ENCODE measurements at regions not wholly inside any gene's neighbourhood (a gene's known extent, or its start where the extent isn't known, plus 50 kb on each side); places are given as distances from the start of the nearest gene placed in this dataset.
A peak's percentile ranks its signal among the peaks of the same experiment; 100 is the strongest.

DNA sequence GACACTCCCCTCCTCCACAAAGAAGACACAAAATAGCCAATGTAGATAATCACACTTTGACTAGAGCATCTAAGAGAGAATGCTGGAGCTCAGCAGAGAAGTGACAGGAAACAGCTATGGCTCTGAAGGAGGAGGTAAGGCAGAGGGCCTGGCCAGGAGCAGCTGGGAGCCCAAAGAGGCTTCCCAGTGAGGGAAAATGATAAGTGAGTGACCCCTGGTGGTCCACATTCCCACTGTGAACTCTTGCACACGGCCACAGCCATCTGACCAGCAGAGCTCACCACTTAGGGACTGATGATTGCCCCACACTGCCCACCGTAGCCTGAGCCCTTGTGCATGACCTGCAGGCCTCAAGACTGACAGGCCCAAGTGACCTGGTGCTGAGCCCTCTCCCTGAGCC is 162.7 kb upstream of the GALNTL6 start:
- Histone ChIP-seq H3K9ac (ENCODE audit: low read length) (no peak overlapping the region), H3K4me2 (ENCODE audit: low read length) (no peak overlapping the region), H3K9me3 (ENCODE audit: low read length) (no peaks in the 10 kb centered on the region), H4K20me1 (ENCODE audit: insufficient read depth, low read length) (no peaks in the 10 kb centered on the region), H2AFZ (ENCODE audit: low read length) (no peak overlapping the region), H3K27me3 (ENCODE audit: insufficient read depth, low read length) (no peaks in the 10 kb centered on the region), H3F3A (ENCODE audit: insufficient read depth, low read length) (no peaks in the 10 kb centered on the region), H3K36me3 (ENCODE audit: insufficient read depth, low read length) (no peaks in the 10 kb centered on the region), H3K4me3 (ENCODE audit: low read depth, low read length, poor library complexity, severe bottlenecking) (no peak overlapping the region), H3K4me1 (ENCODE audit: insufficient read depth, low read length, severe bottlenecking) (no peaks in the 10 kb centered on the region), H3K27ac (ENCODE audit: low read depth, low read length, poor library complexity, severe bottlenecking) (no peak overlapping the region), H3K9me2 (ENCODE audit: low read depth, low read length) (no peaks in the 10 kb centered on the region), H3K79me2 (ENCODE audit: insufficient read depth, low read length) (no peaks in the 10 kb centered on the region)
- TF ChIP-seq, protein P1, sequence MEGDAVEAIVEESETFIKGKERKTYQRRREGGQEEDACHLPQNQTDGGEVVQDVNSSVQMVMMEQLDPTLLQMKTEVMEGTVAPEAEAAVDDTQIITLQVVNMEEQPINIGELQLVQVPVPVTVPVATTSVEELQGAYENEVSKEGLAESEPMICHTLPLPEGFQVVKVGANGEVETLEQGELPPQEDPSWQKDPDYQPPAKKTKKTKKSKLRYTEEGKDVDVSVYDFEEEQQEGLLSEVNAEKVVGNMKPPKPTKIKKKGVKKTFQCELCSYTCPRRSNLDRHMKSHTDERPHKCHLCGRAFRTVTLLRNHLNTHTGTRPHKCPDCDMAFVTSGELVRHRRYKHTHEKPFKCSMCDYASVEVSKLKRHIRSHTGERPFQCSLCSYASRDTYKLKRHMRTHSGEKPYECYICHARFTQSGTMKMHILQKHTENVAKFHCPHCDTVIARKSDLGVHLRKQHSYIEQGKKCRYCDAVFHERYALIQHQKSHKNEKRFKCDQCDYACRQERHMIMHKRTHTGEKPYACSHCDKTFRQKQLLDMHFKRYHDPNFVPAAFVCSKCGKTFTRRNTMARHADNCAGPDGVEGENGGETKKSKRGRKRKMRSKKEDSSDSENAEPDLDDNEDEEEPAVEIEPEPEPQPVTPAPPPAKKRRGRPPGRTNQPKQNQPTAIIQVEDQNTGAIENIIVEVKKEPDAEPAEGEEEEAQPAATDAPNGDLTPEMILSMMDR (IDR thresholded peaks at IDR 0.05; ENCODE audit: low read length) = peak; percentile 16; the same call in 1 of the 2 replicates
- no peak for TF ChIP-seq EZH2 (IDR thresholded peaks at IDR 0.05; ENCODE audit: borderline replicate concordance, low read length)

DNA sequence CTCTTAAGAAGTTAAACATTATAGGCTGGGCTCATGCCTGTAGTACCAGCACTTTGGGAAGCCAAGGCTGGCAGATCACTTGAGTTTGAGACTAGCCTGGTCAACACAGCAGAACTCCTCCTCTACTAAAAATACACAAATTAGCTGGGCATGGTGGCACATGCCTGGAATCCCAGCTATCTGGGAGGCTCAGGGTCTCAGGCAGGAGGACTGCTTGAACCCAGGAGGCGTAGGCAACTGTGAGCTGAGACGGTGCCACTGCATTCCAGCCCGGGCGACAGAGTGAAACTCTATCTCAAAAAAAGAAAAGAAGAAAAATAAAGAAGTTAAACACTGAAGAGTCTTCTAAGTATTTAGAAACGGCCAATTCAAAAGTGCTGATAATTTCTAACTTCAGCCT is 164.3 kb upstream of the GALNTL6 start:
- Histone ChIP-seq H3K4me1 (ENCODE audit: insufficient read depth, low read length, severe bottlenecking) (peaks cover 7% of the 10 kb centered on the region), H3F3A (ENCODE audit: insufficient read depth, low read length) (no peaks in the 10 kb centered on the region), H3K9me2 (ENCODE audit: low read depth, low read length) (no peaks in the 10 kb centered on the region), H3K4me2 (ENCODE audit: low read length) (no peak overlapping the region), H3K9ac (ENCODE audit: low read length) (no peak overlapping the region), H2AFZ (ENCODE audit: low read length) (no peak overlapping the region), H3K9me3 (ENCODE audit: low read length) (no peaks in the 10 kb centered on the region), H3K4me3 (ENCODE audit: low read depth, low read length, poor library complexity, severe bottlenecking) (no peak overlapping the region), H3K79me2 (ENCODE audit: insufficient read depth, low read length) (no peaks in the 10 kb centered on the region), H3K27ac (ENCODE audit: low read depth, low read length, poor library complexity, severe bottlenecking) (no peak overlapping the region), H3K27me3 (ENCODE audit: insufficient read depth, low read length) (no peaks in the 10 kb centered on the region), H3K36me3 (ENCODE audit: insufficient read depth, low read length) (no peaks in the 10 kb centered on the region), H4K20me1 (ENCODE audit: insufficient read depth, low read length) (no peaks in the 10 kb centered on the region)
- no peak for TF ChIP-seq EZH2 (IDR thresholded peaks at IDR 0.05; ENCODE audit: borderline replicate concordance, low read length)
- TF ChIP-seq, protein P1 (IDR thresholded peaks at IDR 0.05; ENCODE audit: low read length) = no peak

DNA sequence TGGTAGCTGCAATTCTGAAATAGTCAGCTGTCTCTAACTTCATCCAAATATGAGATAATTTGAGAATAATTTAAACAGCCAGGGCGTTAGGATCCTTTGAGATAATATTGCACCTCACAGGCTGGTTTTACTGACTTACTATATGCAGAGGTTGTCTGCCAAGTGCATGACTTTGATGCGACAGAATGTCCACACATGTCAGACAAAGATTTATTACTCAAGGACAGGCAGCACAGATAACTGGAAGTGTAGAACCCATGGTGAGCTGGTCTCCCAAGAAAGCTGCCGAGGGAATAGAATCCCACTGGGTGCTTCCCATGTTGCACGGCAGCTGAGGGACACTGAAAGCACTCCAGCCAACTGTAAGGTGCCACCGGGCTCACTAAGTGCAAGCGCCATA is 166.2 kb upstream of the GALNTL6 start:
- Histone ChIP-seq H3F3A (ENCODE audit: insufficient read depth, low read length) (no peaks in the 10 kb centered on the region), H3K9ac (ENCODE audit: low read length) (no peak overlapping the region), H3K36me3 (ENCODE audit: insufficient read depth, low read length) (no peaks in the 10 kb centered on the region)

More for the DNA sequence above, 166.2 kb upstream of the GALNTL6 start:
- Histone ChIP-seq H3K4me3 (ENCODE audit: low read depth, low read length, poor library complexity, severe bottlenecking) (no peak overlapping the region), H3K4me1 (ENCODE audit: insufficient read depth, low read length, severe bottlenecking) (peaks cover 7% of the 10 kb centered on the region), H3K27ac (ENCODE audit: low read depth, low read length, poor library complexity, severe bottlenecking) (no peak overlapping the region), H3K9me2 (ENCODE audit: low read depth, low read length) (no peaks in the 10 kb centered on the region), H3K4me2 (ENCODE audit: low read length) (no peak overlapping the region), H3K27me3 (ENCODE audit: insufficient read depth, low read length) (no peaks in the 10 kb centered on the region), H2AFZ (ENCODE audit: low read length) (no peak overlapping the region), H4K20me1 (ENCODE audit: insufficient read depth, low read length) (no peaks in the 10 kb centered on the region), H3K9me3 (ENCODE audit: low read length) (no peaks in the 10 kb centered on the region), H3K79me2 (ENCODE audit: insufficient read depth, low read length) (no peaks in the 10 kb centered on the region)
- TF ChIP-seq, protein P1 (IDR thresholded peaks at IDR 0.05; ENCODE audit: low read length) = no peak
- TF ChIP-seq EZH2 (IDR thresholded peaks at IDR 0.05; ENCODE audit: borderline replicate concordance, low read length) = no peak

All from OCI-LY1 (cell line).